ENCODE measurements at regions not wholly inside any gene's neighbourhood (a gene's known extent, or its start where the extent isn't known, plus 50 kb on each side); places are given as distances from the start of the nearest gene placed in this dataset.

- DNase-seq (ENCODE audit: insufficient read length, low spot score) (no peak), FAIRE-seq (no peak)
- no peak for TF ChIP-seq CTCF (IDR thresholded peaks at IDR 0.05; ENCODE audit: insufficient read depth, missing control alignments)
Measured at GRCh38 chr4:111215755-111216154, 592.9 kb upstream of the PITX2 start.

- no peak for DNase-seq (ENCODE audit: insufficient read length, low spot score)
- no peak for TF ChIP-seq CTCF (IDR thresholded peaks at IDR 0.05; ENCODE audit: insufficient read depth, missing control alignments)
- no peak for FAIRE-seq
Measured at GRCh38 chr4:111216791-111217190, 593.9 kb upstream of the PITX2 start.

- no peak for TF ChIP-seq CTCF (IDR thresholded peaks at IDR 0.05; ENCODE audit: insufficient read depth, missing control alignments)
- DNase-seq (ENCODE audit: insufficient read length, low spot score), result no peak
- FAIRE-seq, result no peak
Measured at GRCh38 chr4:111221371-111221770, 598.5 kb upstream of the PITX2 start.

- TF ChIP-seq CTCF (IDR thresholded peaks at IDR 0.05; ENCODE audit: insufficient read depth, missing control alignments), result no peak
- DNase-seq (ENCODE audit: insufficient read length, low spot score) (no peak), FAIRE-seq (no peak)
Measured at GRCh38 chr4:111228396-111228795, 605.5 kb upstream of the PITX2 start.

- DNase-seq (ENCODE audit: insufficient read length, low spot score) (no peak), FAIRE-seq (no peak)
- no peak for TF ChIP-seq CTCF (IDR thresholded peaks at IDR 0.05; ENCODE audit: insufficient read depth, missing control alignments)
Measured at GRCh38 chr4:111228874-111229273, 606.0 kb upstream of the PITX2 start.

GRCh38 chr4:111230265-111230664 is 607.4 kb upstream of the PITX2 start:
- FAIRE-seq (no peak), DNase-seq (ENCODE audit: insufficient read length, low spot score) (no peak)
- no peak for TF ChIP-seq CTCF (IDR thresholded peaks at IDR 0.05; ENCODE audit: insufficient read depth, missing control alignments)

GRCh38 chr4:111231281-111231680 is 608.4 kb upstream of the PITX2 start:
- DNase-seq (ENCODE audit: insufficient read length, low spot score) (no peak), FAIRE-seq (no peak)
- TF ChIP-seq CTCF (IDR thresholded peaks at IDR 0.05; ENCODE audit: insufficient read depth, missing control alignments), result no peak
